Spleen (tissue), 7 donors: ENCODE measurements at regions not wholly inside any gene's neighbourhood (a gene's known extent, or its start where the extent isn't known, plus 50 kb on each side); places are given as distances from the start of the nearest gene placed in this dataset.

Experiments
- CTCF ChIP-seq, 11 experiments: fragments of 200-600 bp in 7 of 11; fragments of 450-650 bp in 4 of 11; sonication (generic) in 4 of 11; IDR thresholded peaks in 8 of 11; conservative IDR thresholded peaks in 3 of 11; 1 replicate in 7 of 11; 2 replicates in 4 of 11; pipeline versions ENCODE4 v1.4.0 to v1.8.0; 2016 to 2021; ENCODE audit warnings: antibody characterized with exemption in 11 of 11, inconsistent platforms in 4 of 11, mild to moderate bottlenecking in 1 of 11
- POLR2A ChIP-seq, 3 donors: fragments of 450-650 bp; IDR thresholded peaks; one replicate each; pipeline ENCODE4 v1.5.1; 2017; ENCODE audit warnings: antibody characterized with exemption in 3 of 3, mild to moderate bottlenecking in 1 of 3
- donor health status: DM: no; HTN: no; CAD: no; lungs with moderate emphysema.
- donor health status: DM: no; HTN: no; CAD: no.
- donor health status: DM: no; HTN: no; CAD: no.

GRCh38 chr10:100632027-100632426 is 96.3 kb downstream of the HIF1AN start:
- no peak for TF ChIP-seq CTCF (IDR thresholded peaks at IDR 0.05 in 8 of 11, conservative IDR thresholded peaks at IDR 0.05 in 3 of 11)
- no peak for TF ChIP-seq POLR2A (IDR thresholded peaks at IDR 0.05)
